GM12878 (cell line): ENCODE measurements at regions not wholly inside any gene's neighbourhood (a gene's known extent, or its start where the extent isn't known, plus 50 kb on each side); places are given as distances from the start of the nearest gene placed in this dataset.

Source experiments
- ATAC-seq: fragments of 200-7000 bp; cut with Tn5 transposase; 3 replicates; pipeline ENCODE4 v1.9.1; 2020; ENCODE audit warnings: mild to moderate bottlenecking, moderate library complexity
- BruUV-seq: library from RNA; stranded (reverse); fragments of 400-500 nt; replicated peaks from 2 replicates; lab custom pipeline; 2021; lab: Mats Ljungman, UMichigan
- CTCF ChIA-PET: fragments of 300-600 bp; sonication (Branson Sonifier 250); formaldehyde crosslinking; extraction: SDS; loops from one replicate; lab custom pipeline; 2021; ENCODE audit warnings: inconsistent platforms; lab: Yijun Ruan, JAX
- POLR2A ChIA-PET: fragments of 350-600 bp; formaldehyde crosslinking; extraction: SDS; loops from one replicate; lab custom pipeline; 2021; ENCODE audit warnings: inconsistent platforms; lab: Charles Lee
- RAD21 ChIA-PET: fragments of 300-600 bp; sonication (Branson Sonifier 250); formaldehyde crosslinking; loops from one replicate; lab custom pipeline; 2023; ENCODE audit warnings: antibody characterized with exemption; ENCODE audit not compliant: unreplicated experiment; lab: Charles Lee
- SMC1A ChIA-PET: fragments of 300-600 bp; sonication (Branson Sonifier 250); formaldehyde crosslinking; loops from one replicate; lab custom pipeline; 2023; ENCODE audit not compliant: unreplicated experiment, uncharacterized antibody; lab: Charles Lee
- DNase-seq: peaks from one replicate; pipeline ENCODE4 v3.0.0-alpha.2; 2011; ENCODE audit warnings: low read depth, low spot score
- FAIRE-seq: peaks from 3 replicates; lab custom pipeline; 2011; peaks lifted over from hg19 to GRCh38; lab: Jason Lieb, UNC
- H2AFZ ChIP-seq: 2 replicates; pipeline ENCODE4 v1.6.0; 2011; ENCODE audit warnings: low read depth, low read length, control low read depth; ENCODE audit not compliant: control insufficient read depth
- H3K27ac ChIP-seq: 2 replicates; pipeline ENCODE4 v1.5.1; 2011; ENCODE audit warnings: control low read depth; ENCODE audit not compliant: control insufficient read depth, insufficient read depth
- H3K27me3 ChIP-seq, 2 experiments: replicated peaks in 1 of 2; 2 replicates each; pipeline versions ENCODE4 v1.6.0 to v1.6.1; 2011; ENCODE audit warnings: low read length in 1 of 2; ENCODE audit not compliant: control insufficient read depth in 2 of 2, insufficient read depth in 2 of 2
- H3K36me3 ChIP-seq, 2 experiments: 2 replicates each; pipeline ENCODE4 v1.5.1; 2011; ENCODE audit warnings: low read length in 1 of 2; ENCODE audit not compliant: control insufficient read depth in 2 of 2, insufficient read depth in 2 of 2
- H3K4me1 ChIP-seq: 2 replicates; pipeline ENCODE4 v1.6.1; 2011; ENCODE audit warnings: mild to moderate bottlenecking, low read length, moderate library complexity, mixed read lengths; ENCODE audit not compliant: control insufficient read depth, insufficient read depth
- H3K4me2 ChIP-seq: 2 replicates; pipeline ENCODE4 v1.6.0; 2011; ENCODE audit warnings: control low read depth; ENCODE audit not compliant: control insufficient read depth, insufficient read depth
- H3K4me3 ChIP-seq: fragments of 200-600 bp; sonication (generic); 2 replicates; pipeline ENCODE4 v1.5.1; 2016
- H3K79me2 ChIP-seq: 2 replicates; pipeline ENCODE4 v1.6.0; 2011; ENCODE audit warnings: low read length; ENCODE audit not compliant: control insufficient read depth, insufficient read depth
- H3K9ac ChIP-seq: 2 replicates; pipeline ENCODE4 v1.8.0; 2011; ENCODE audit warnings: low read length, control low read depth, mixed read lengths; ENCODE audit not compliant: control insufficient read depth, insufficient read depth
- H3K9me3 ChIP-seq: replicated peaks from 3 replicates; pipeline ENCODE4 v1.5.1; 2011; ENCODE audit warnings: mild to moderate bottlenecking, low read length; ENCODE audit not compliant: control insufficient read depth, insufficient read depth
- H4K20me1 ChIP-seq: 2 replicates; pipeline ENCODE4 v1.6.0; 2011; ENCODE audit not compliant: control insufficient read depth, insufficient read depth
- ATF7 ChIP-seq: fragments of 450-650 bp; IDR thresholded peaks from 2 replicates; pipeline ENCODE4 v1.6.1; 2016; ENCODE audit warnings: low read depth, mild to moderate bottlenecking
- HDAC2 ChIP-seq: fragments of 200-600 bp; sonication (generic); IDR thresholded peaks from 2 replicates; pipeline ENCODE4 v1.6.1; 2017
- MEF2A ChIP-seq: IDR thresholded peaks from 2 replicates; pipeline ENCODE4 v1.6.1; 2011; ENCODE audit warnings: low read depth, mild to moderate bottlenecking, low read length, moderate library complexity; ENCODE audit not compliant: insufficient read depth
- MEF2B ChIP-seq: fragments of 450-650 bp; IDR thresholded peaks from 2 replicates; pipeline ENCODE4 v1.6.1; 2018; ENCODE audit warnings: mild to moderate bottlenecking, moderate library complexity; ENCODE audit not compliant: partially characterized antibody, poor library complexity, severe bottlenecking
- NR2C2 ChIP-seq: IDR thresholded peaks from 2 replicates; pipeline ENCODE4 v1.6.1; 2011; ENCODE audit warnings: borderline replicate concordance, low read depth; ENCODE audit not compliant: control insufficient read depth, insufficient read length
- NR2F1 ChIP-seq: fragments of 450-650 bp; conservative IDR thresholded peaks from 2 replicates; pipeline ENCODE4 v1.6.1; 2017; ENCODE audit warnings: mild to moderate bottlenecking
- ZNF24 ChIP-seq: fragments of 450-650 bp; IDR thresholded peaks from 2 replicates; pipeline ENCODE4 v1.6.1; 2017; ENCODE audit warnings: antibody characterized with exemption, mild to moderate bottlenecking
- WGBS: methylation state at CpG from one replicate; pipeline ENCODE4 v1.1.6; 2016; ENCODE audit warnings: low lambda C conversion rate; ENCODE audit not compliant: insufficient replicate concordance, insufficient coverage; ENCODE audit errors: missing lambda C conversion rate; 5-methylcytosine and 5-hydroxymethylcytosine counted together
- in situ Hi-C: fragments of 300-500 bp; cut with MboI; formaldehyde crosslinking; loops from 9 replicates; pipeline ENCODE4 v1.14.3; 2018; ENCODE audit warnings: mixed read lengths
- intact Hi-C: fragments of 100-400 bp; cut with micrococcal nuclease; formaldehyde crosslinking; loops from one replicate; pipeline ENCODE4 v1.14.2; 2022; ENCODE audit not compliant: unreplicated experiment

DNA sequence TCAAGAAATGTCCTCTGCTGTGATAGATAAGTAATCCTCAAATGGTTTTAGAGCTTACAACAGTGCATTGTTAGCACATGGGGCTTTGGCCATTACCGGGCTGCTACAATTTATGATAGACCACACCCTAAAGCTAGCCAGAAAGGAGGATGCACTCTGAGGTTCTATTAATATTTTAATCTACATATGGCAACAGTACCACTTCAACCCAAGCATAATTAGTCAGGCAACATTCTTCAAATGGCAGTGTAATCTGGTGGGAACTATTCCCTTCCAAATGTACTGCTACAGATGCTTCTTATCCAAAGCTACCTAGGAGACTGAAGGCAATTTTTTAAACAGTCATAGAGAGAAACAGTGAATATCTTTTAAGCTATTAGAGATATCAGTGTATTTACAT, 697.6 kb downstream of the KCNA4 start:
- SMC1A ChIA-PET = interaction anchor here (0.8 to 3.8 kb wide), 3 partner anchors 10 to 133 kb away, joined by 3 to 29 read pairs (median 4); no protein-coding TSS in a partner anchor
- in situ Hi-C loops (no loop called here), intact Hi-C loops (no loop called here)
- CTCF ChIA-PET = interaction anchor here (1.3 to 2.7 kb wide), 2 partner anchors 10 to 15 kb away, joined by 3 to 23 read pairs; no protein-coding TSS in a partner anchor
- H4K20me1 ChIP-seq = no peaks in the 10 kb centered on the region
- H3K36me3 ChIP-seq = no peaks in the 10 kb centered on the region
- H3K27me3 ChIP-seq = no peaks in the 10 kb centered on the region
- FAIRE-seq = no peak
- DNase-seq = no peak
- no peak overlapping the region for H3K9ac ChIP-seq
- H3K79me2 ChIP-seq = no peaks in the 10 kb centered on the region
- no peak for ATAC-seq
- H2AFZ ChIP-seq = no peak overlapping the region
- POLR2A ChIA-PET = no interaction called here
- no peaks in the 10 kb centered on the region for H3K4me1 ChIP-seq
- RAD21 ChIA-PET = interaction anchor here (1.5 to 2.0 kb wide), 2 partner anchors 9 to 27 kb away, joined by 3 to 8 read pairs; no protein-coding TSS in a partner anchor
- 0% methylated on average over 1 of the region's 1 CpG for WGBS
- no peaks in the 10 kb centered on the region for H3K9me3 ChIP-seq
- no peak overlapping the region for H3K4me3 ChIP-seq
- H3K27ac ChIP-seq = no peak overlapping the region
- no TSS peak for BruUV-seq
- no peak for TF ChIP-seq MEF2B
- no peak for TF ChIP-seq NR2C2
- no peak for TF ChIP-seq MEF2A
- TF ChIP-seq ATF7 = no peak
- TF ChIP-seq NR2F1 = no peak
- no peak for TF ChIP-seq ZNF24
- TF ChIP-seq HDAC2 = no peak
- no peak overlapping the region for H3K4me2 ChIP-seq
